ENCODE measurements at regions not wholly inside any gene's neighbourhood (a gene's known extent, or its start where the extent isn't known, plus 50 kb on each side); places are given as distances from the start of the nearest gene placed in this dataset.

DNA sequence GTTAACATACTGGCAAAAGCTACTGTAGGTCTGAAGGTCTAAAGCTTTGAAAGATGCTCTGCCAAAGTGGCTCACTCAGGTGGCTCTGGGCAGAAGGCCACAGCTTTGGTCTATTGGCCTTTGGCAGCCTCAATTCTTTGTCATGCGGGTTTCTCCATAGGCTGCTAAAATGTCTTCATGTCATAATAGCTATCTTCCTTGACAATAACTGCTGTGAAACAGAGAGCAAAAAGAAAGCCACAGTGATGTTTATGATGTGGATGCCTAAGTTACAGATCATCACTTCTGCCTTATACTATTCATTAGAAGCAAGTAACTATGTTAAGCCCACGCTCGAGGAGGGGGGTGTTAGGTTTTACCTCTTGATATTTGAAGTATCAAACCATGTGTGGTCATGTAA, 906.1 kb upstream of the CDH9 start (continued):
- TF ChIP-seq, protein P1, sequence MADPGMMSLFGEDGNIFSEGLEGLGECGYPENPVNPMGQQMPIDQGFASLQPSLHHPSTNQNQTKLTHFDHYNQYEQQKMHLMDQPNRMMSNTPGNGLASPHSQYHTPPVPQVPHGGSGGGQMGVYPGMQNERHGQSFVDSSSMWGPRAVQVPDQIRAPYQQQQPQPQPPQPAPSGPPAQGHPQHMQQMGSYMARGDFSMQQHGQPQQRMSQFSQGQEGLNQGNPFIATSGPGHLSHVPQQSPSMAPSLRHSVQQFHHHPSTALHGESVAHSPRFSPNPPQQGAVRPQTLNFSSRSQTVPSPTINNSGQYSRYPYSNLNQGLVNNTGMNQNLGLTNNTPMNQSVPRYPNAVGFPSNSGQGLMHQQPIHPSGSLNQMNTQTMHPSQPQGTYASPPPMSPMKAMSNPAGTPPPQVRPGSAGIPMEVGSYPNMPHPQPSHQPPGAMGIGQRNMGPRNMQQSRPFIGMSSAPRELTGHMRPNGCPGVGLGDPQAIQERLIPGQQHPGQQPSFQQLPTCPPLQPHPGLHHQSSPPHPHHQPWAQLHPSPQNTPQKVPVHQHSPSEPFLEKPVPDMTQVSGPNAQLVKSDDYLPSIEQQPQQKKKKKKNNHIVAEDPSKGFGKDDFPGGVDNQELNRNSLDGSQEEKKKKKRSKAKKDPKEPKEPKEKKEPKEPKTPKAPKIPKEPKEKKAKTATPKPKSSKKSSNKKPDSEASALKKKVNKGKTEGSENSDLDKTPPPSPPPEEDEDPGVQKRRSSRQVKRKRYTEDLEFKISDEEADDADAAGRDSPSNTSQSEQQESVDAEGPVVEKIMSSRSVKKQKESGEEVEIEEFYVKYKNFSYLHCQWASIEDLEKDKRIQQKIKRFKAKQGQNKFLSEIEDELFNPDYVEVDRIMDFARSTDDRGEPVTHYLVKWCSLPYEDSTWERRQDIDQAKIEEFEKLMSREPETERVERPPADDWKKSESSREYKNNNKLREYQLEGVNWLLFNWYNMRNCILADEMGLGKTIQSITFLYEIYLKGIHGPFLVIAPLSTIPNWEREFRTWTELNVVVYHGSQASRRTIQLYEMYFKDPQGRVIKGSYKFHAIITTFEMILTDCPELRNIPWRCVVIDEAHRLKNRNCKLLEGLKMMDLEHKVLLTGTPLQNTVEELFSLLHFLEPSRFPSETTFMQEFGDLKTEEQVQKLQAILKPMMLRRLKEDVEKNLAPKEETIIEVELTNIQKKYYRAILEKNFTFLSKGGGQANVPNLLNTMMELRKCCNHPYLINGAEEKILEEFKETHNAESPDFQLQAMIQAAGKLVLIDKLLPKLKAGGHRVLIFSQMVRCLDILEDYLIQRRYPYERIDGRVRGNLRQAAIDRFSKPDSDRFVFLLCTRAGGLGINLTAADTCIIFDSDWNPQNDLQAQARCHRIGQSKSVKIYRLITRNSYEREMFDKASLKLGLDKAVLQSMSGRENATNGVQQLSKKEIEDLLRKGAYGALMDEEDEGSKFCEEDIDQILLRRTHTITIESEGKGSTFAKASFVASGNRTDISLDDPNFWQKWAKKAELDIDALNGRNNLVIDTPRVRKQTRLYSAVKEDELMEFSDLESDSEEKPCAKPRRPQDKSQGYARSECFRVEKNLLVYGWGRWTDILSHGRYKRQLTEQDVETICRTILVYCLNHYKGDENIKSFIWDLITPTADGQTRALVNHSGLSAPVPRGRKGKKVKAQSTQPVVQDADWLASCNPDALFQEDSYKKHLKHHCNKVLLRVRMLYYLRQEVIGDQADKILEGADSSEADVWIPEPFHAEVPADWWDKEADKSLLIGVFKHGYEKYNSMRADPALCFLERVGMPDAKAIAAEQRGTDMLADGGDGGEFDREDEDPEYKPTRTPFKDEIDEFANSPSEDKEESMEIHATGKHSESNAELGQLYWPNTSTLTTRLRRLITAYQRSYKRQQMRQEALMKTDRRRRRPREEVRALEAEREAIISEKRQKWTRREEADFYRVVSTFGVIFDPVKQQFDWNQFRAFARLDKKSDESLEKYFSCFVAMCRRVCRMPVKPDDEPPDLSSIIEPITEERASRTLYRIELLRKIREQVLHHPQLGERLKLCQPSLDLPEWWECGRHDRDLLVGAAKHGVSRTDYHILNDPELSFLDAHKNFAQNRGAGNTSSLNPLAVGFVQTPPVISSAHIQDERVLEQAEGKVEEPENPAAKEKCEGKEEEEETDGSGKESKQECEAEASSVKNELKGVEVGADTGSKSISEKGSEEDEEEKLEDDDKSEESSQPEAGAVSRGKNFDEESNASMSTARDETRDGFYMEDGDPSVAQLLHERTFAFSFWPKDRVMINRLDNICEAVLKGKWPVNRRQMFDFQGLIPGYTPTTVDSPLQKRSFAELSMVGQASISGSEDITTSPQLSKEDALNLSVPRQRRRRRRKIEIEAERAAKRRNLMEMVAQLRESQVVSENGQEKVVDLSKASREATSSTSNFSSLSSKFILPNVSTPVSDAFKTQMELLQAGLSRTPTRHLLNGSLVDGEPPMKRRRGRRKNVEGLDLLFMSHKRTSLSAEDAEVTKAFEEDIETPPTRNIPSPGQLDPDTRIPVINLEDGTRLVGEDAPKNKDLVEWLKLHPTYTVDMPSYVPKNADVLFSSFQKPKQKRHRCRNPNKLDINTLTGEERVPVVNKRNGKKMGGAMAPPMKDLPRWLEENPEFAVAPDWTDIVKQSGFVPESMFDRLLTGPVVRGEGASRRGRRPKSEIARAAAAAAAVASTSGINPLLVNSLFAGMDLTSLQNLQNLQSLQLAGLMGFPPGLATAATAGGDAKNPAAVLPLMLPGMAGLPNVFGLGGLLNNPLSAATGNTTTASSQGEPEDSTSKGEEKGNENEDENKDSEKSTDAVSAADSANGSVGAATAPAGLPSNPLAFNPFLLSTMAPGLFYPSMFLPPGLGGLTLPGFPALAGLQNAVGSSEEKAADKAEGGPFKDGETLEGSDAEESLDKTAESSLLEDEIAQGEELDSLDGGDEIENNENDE (IDR thresholded peaks at IDR 0.05; ENCODE audit: insufficient replicate concordance, low read length) = no peak
- TF ChIP-seq SIRT6 (IDR thresholded peaks at IDR 0.05; ENCODE audit: low read length) = no peak
- TF ChIP-seq ZNF274 (IDR thresholded peaks at IDR 0.05; ENCODE audit: borderline replicate concordance, extremely low read depth, low read length) = no peak
- no peak for TF ChIP-seq CREB1 (IDR thresholded peaks at IDR 0.05)

Data from H1 (cell line).